NCI-H226 (cell line): ENCODE measurements at regions not wholly inside any gene's neighbourhood (a gene's known extent, or its start where the extent isn't known, plus 50 kb on each side); places are given as distances from the start of the nearest gene placed in this dataset.
"Not testable (repeated sequence)": the region's sequence is repeated elsewhere in the genome, so short reads cannot be mapped to it uniquely, and the experiment has no call there.

Experiments used
- DNase-seq: peaks from one replicate; pipeline ENCODE4 v3.0.0-alpha.2; 2015

GRCh38 chr7:56291-56913 is 136.0 kb upstream of the FAM20C start:
- DNase-seq, result no peak

DNA sequence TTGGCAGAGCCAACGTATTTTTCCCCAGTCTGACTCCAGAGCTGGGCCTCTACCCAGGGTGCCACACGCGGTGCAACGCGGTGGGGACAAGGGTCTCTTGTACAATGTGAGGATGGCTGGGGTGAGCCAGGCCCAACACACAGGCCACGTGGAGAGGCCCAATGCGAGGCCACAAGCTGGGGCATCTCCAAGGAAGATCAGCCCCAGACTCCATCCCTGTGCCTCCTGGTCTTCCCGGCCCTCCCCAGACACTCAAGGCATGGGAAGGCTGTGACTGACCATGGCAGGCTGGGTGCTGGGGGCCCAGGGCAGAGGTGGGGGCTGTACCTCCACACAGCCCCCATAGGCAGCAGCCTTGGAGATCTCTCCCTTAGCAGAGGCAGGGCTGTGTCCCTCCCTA is 135.3 kb upstream of the FAM20C start:
- DNase-seq, result no peak

DNA sequence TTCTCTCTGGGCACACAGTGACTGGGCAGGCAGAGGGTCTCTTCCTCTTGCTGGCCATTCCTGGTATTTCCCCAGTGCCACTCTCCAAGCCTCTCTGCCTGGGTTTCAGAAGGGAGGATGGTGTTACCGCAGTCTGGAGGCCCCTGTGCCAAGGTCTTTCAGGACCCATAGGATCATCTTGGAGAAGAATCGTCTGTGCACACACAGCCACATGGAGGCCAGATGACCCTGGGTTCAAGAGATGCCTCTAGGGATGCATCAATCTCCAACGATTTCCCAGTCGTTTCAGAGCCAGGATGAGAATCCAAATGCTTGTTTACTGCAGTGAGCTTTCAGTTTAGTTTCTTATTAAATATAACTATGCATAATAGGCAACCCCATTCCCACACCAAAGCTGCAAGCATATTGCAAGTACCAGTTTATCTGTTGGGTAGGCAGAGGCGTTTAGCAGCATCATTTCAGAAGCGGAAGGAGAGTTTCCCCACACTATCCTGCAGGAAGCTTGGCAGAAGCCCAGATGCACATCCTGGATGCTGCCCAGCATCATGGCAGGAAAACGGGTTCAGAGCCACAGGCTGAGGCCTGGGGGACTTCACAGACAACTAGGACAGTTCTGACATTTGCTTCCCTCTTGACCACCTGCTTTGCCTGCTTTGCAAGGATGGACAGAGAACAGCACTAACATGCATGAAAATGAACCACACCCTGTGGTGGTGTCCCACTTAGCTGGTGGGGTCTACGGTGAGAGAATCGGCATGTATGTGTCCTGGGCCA is 134.7 kb upstream of the FAM20C start:
- no peak for DNase-seq

- no peak for DNase-seq
Observed at GRCh38 chr7:58316-58715, 134.1 kb upstream of the FAM20C start.

- DNase-seq, result no peak
Observed at GRCh38 chr7:59079-60016, 133.0 kb upstream of the FAM20C start.

- DNase-seq, result no peak
Observed at GRCh38 chr7:60017-60675, 132.2 kb upstream of the FAM20C start.

DNA sequence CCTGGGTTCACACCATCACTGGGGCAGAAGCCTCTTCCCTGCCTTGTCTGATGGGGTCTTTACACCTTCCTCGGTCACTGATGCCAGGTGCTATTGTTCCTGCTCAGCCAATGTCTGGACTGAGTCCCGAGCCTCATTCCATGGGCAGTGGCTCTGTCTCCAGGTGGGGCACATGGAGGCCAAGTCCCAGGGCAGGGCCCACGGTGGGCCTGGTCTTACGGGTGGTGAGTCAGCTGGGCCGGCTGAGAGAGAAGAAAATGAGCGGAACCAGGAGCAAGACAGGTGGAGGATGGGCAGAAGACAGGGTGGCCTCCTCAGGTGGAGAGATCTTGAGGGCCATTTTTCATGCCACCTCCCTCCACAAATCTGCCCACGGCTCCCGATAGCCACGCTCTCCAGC is 131.7 kb upstream of the FAM20C start:
- DNase-seq, result no peak

- DNase-seq, result no peak
Observed at GRCh38 chr7:61111-61510, 131.3 kb upstream of the FAM20C start.

DNA sequence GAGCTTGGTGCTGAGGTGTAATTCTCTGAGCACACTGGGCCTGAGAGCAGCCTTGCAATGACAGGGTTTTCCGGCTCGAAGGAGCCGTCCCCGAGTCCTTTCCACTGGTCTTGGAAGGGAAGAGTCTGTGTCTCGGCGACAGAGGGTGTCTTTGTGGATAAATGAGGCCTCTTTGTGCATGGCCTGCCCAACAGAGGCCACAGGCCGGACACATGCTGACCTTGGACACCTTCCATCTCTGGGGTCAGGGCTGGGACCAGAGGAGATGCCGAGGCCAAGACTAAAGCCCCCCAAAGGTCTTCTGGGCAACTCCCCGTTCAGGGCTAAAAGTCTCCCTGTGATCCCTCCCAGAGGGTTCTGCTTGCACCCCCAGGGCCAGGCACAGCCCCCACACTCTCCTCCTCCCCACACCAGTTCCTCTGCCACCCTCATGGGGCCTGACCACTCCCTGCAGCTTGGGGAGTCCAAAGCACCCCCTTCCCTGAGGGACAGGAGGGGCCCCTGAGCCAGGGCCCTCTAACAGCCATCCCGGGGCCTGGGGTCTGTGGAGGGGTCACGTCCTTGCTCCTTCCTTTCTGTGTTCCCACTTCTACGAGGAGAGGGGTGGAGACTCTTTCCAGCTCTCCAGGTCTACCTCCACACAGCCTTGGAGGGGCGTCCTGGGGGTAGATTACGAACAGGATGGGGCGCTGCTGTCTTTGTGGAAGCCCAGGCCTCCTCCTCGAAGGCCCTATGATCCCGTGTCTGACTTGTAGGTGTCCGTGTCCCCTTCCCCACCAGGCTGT is 130.6 kb upstream of the FAM20C start:
- no peak for DNase-seq

GRCh38 chr7:62361-63116 is 129.8 kb upstream of the FAM20C start:
- DNase-seq, result no peak

GRCh38 chr7:63117-63480 is 129.3 kb upstream of the FAM20C start:
- no peak for DNase-seq

- no peak for DNase-seq
Observed at GRCh38 chr7:63521-64021, 128.8 kb upstream of the FAM20C start.

DNA sequence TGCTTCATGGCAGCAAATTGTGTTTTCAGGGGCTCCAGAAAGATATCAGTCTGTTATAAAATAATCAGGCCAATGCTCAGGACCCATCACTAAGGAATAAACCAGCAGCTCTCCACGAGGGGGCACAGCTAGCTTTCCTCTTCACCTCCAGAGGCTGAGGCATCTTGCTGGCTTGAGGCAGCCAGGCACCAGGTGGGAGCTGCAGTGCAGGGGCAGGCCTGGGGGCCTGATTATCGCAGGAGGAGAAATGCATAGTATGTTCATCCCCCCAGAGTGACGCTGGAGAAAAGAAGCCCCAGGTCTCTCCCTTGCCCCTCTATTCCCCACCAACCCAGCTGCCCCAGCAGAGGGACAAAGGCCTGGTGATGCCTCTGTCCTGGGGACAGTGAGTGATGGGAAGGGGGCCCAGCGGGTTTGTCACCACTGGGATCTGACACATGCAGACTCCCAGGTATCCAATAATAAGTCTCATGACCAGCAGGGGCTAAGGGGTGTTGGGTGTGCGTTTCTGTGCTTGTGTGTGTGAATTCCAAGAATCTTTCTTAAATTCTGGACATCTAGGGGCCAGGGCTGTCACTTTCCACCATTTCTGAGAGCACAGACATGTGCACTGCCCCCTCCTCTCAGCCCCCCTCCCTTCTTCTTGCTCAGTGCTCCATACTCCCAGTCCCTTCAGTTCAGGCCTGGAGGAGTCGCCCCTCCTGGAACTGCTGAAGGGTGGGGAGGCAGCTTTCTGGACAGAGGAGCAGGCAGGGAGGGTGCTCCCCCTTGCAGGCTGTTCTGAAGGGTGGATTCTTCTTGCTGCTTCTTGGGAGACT is 128.1 kb upstream of the FAM20C start:
- DNase-seq, result peak; percentile 70

DNA sequence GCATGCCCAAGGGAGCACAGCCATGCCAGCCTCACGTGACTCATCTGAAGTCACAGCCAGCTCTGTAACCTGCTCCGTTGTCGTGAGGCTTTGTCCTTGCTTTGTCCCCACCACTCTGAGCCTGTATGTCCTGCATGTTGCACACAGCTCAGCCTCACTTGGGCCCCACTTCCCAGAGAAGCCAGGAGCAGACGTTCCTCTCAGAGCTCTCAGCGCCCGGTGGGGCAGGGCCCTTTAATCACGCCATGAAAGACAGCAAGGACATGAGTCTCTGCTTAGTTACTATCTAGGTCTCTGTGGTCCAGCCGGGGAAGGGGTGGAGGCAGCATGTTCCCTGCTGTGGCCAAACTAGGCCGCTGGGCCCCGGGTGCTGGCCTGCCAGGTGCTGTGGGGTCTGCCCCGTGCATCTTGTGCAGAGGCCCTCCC is 127.4 kb upstream of the FAM20C start:
- DNase-seq, result no peak

DNA sequence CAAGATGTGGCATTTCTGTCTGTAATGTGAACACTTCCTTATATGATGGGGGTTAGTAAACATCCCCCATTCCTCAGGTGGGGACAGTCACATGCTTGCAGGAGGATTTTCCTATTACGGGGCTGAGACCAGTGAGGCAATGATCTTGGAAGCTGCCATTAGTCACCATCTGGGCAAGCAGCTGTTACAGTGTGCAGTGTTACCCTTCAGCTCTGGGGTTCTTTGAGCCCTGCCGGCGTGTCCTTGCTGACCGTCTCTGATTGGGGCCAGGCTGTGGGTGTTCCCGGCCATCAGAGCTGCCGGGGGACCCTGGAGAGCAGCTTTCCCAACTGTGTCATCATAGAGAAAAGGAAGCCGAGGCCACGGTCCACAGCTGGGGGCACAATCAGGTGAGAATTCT is 126.8 kb upstream of the FAM20C start:
- DNase-seq, result no peak

GRCh38 chr7:66296-66695 is 126.1 kb upstream of the FAM20C start:
- no peak for DNase-seq

DNA sequence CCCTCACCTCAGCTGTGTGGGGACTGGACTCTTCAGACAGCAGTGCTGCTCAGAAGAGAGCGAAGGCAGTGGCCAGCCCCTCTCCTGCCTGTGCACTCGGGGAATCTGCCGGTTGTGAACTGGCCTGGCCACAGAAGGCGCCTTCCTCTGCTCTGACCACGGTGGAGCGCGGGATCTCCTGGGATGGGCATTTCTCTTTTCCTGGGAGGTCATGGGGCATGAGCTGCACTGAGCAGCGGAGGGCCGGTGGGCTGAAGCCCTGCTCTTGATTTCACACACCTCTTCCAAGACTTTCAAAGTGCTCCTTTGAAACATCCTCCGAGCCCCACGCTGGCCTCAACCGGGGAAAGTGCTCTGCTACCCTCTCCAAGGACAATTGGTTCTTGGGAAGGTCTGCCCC is 125.6 kb upstream of the FAM20C start:
- no peak for DNase-seq

DNA sequence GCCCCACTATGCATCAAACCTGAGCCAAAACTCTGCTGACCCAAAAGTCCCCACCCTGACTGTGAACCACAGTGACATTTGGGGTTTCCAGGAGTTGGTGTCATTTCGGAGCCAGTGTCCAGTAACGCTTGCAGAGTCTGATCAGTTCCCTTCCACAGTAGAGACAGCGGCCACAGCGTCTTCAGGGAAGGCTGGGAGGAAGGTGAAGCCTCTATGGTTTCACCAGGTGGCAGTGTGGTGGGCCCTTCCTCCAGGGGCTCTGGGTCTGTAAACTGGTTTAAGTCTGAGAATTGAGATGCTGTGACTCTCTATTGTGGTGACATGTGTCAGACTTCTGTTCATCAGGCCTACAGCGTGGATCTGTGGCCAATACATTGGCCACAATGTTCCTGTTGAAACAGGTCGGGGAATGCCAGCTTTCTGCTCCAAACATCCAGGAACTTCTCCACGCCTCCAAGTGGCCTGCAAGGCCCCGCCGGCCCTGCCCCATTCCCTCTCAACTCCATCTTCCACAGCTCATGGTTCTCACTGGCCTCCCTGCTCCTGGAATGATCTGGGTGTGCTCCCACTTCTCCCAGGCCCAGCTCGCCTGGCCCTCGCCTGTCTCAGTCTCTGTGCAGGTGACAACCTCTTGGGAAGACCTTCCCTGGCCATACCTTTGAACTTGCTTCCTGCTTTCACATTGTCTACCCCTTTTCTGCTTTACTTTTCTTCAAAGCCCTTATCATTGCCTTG is 124.5 kb upstream of the FAM20C start:
- no peak for DNase-seq

DNA sequence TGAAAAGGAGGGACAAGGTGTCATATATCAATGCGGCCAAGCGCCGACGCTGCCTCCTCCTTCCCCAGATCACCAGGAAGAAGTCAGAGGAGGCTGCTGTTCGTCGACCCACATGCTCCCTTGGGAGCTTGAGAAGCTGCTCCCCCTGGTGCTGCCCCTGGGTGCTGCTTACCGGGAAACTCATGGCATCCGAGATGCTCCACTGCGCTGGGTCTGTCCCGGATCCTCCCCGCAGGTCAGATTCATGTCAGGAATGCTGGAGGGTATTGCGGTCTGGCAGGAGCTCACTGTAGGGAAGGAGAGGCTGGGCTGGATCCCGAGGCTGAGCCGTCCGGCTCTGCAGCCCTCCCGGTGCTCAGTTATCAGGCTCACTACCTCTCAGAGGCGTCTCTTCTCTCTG is 123.7 kb upstream of the FAM20C start:
- DNase-seq, result no peak

DNA sequence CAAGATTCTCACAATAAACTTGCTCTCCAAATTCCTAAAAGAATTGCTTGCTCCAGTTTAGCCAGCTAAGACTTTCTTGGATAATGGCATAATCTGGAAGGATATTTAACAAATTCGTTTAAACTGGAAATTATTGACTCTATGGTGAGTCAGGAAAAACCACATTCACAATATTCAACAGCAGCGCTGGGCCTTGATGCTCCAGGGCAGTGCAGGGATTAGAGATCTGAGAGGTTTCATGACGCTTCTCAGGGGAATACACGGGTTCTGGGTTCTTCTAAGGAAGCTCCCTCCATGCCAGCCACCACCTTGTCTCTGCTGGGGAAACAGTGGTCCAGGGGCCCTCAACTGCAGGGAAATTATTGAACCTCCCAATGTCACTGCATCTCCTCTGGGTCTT is 123.3 kb upstream of the FAM20C start:
- DNase-seq, result not testable (repeated sequence)
